Loucy (cell line): ENCODE measurements at regions not wholly inside any gene's neighbourhood (a gene's known extent, or its start where the extent isn't known, plus 50 kb on each side); places are given as distances from the start of the nearest gene placed in this dataset.

Source experiments
- H2AFZ ChIP-seq: fragments of 200-600 bp; sonication (generic); 2 replicates; pipeline ENCODE4 v1.6.0; 2016; ENCODE audit warnings: antibody characterized with exemption, mild to moderate bottlenecking, low read length, moderate library complexity
- H3F3A ChIP-seq: fragments of 200-600 bp; 2 replicates; pipeline ENCODE4 v1.6.0; 2016; ENCODE audit warnings: antibody characterized with exemption, low read depth, mild to moderate bottlenecking
- H3K27me3 ChIP-seq: fragments of 200-600 bp; sonication (generic); 2 replicates; pipeline ENCODE4 v1.6.1; 2014; ENCODE audit warnings: low read length, mild to moderate bottlenecking; ENCODE audit not compliant: insufficient read depth, poor library complexity, severe bottlenecking
- H3K36me3 ChIP-seq: fragments of 200-600 bp; sonication (generic); 2 replicates; pipeline ENCODE4 v1.6.1; 2016; ENCODE audit warnings: low read length; ENCODE audit not compliant: insufficient read depth
- H3K4me1 ChIP-seq: fragments of 200-600 bp; sonication (generic); 2 replicates; pipeline ENCODE4 v1.5.1; 2014; ENCODE audit warnings: low read length, mild to moderate bottlenecking; ENCODE audit not compliant: insufficient read depth, poor library complexity, severe bottlenecking
- H3K4me2 ChIP-seq: fragments of 200-600 bp; sonication (generic); 2 replicates; pipeline ENCODE4 v1.6.0; 2014; ENCODE audit warnings: antibody characterized with exemption, low read length, low read depth, mild to moderate bottlenecking; ENCODE audit not compliant: poor library complexity, severe bottlenecking
- H3K4me3 ChIP-seq: fragments of 200-600 bp; sonication (generic); 2 replicates; pipeline ENCODE4 v1.5.1; 2014; ENCODE audit warnings: low read length, mild to moderate bottlenecking, mixed read lengths; ENCODE audit not compliant: poor library complexity, severe bottlenecking
- H3K79me2 ChIP-seq: fragments of 200-600 bp; sonication (generic); 2 replicates; pipeline ENCODE4 v1.6.1; 2014; ENCODE audit warnings: low read length; ENCODE audit not compliant: insufficient read depth
- H3K9ac ChIP-seq: fragments of 200-600 bp; sonication (generic); 2 replicates; pipeline ENCODE4 v1.6.0; 2014; ENCODE audit warnings: mild to moderate bottlenecking, low read depth, low read length, moderate library complexity; ENCODE audit not compliant: poor library complexity, severe bottlenecking
- H3K9me2 ChIP-seq: fragments of 200-600 bp; sonication (generic); replicated peaks from 2 replicates; pipeline ENCODE4 v1.6.1; 2016; ENCODE audit warnings: low read depth, low read length, mixed read lengths
- H3K9me3 ChIP-seq: fragments of 200-600 bp; sonication (generic); 2 replicates; pipeline ENCODE4 v1.6.1; 2014; ENCODE audit warnings: mild to moderate bottlenecking, antibody characterized with exemption, low read length, low read depth; ENCODE audit not compliant: insufficient read depth
- H4K20me1 ChIP-seq: fragments of 200-600 bp; sonication (generic); 2 replicates; pipeline ENCODE4 v1.6.0; 2014; ENCODE audit warnings: antibody characterized with exemption, low read length, mild to moderate bottlenecking; ENCODE audit not compliant: insufficient read depth, poor library complexity, severe bottlenecking
- CTCF ChIP-seq: fragments of 200-600 bp; sonication (generic); conservative IDR thresholded peaks from 2 replicates; pipeline ENCODE4 v1.5.1; 2014; ENCODE audit warnings: mild to moderate bottlenecking, antibody characterized with exemption, low read length
- EZH2phosphoT487 ChIP-seq: fragments of 200-600 bp; IDR thresholded peaks from 2 replicates; pipeline ENCODE4 v1.6.1; 2018; ENCODE audit warnings: antibody characterized with exemption, mild to moderate bottlenecking, moderate library complexity, borderline replicate concordance

GRCh38 chr6:88371480-88371879 lies 205.3 kb upstream of the CNR1 start:
- H4K20me1 ChIP-seq: no peaks in the 10 kb centered on the region
- no peak overlapping the region for H2AFZ ChIP-seq
- no peak overlapping the region for H3K9ac ChIP-seq
- H3K9me2 ChIP-seq: no peaks in the 10 kb centered on the region
- H3K36me3 ChIP-seq: no peaks in the 10 kb centered on the region
- no peaks in the 10 kb centered on the region for H3K9me3 ChIP-seq
- H3K4me1 ChIP-seq: no peaks in the 10 kb centered on the region
- no peak overlapping the region for H3K4me3 ChIP-seq
- H3K27me3 ChIP-seq: no peaks in the 10 kb centered on the region
- TF ChIP-seq CTCF (no peak), EZH2phosphoT487 (no peak)
- H3K4me2 ChIP-seq: no peak overlapping the region
- no peaks in the 10 kb centered on the region for H3K79me2 ChIP-seq
- H3F3A ChIP-seq: no peaks in the 10 kb centered on the region

- Histone ChIP-seq H4K20me1 (no peaks in the 10 kb centered on the region), H3F3A (no peaks in the 10 kb centered on the region), H3K36me3 (no peaks in the 10 kb centered on the region), H3K9ac (no peak overlapping the region), H3K27me3 (no peaks in the 10 kb centered on the region), H3K4me2 (no peak overlapping the region), H3K4me1 (no peaks in the 10 kb centered on the region), H2AFZ (no peak overlapping the region), H3K4me3 (no peak overlapping the region), H3K9me2 (no peaks in the 10 kb centered on the region), H3K79me2 (no peaks in the 10 kb centered on the region), H3K9me3 (no peaks in the 10 kb centered on the region)
- TF ChIP-seq EZH2phosphoT487 (no peak), CTCF (no peak)
Measured at GRCh38 chr6:88370127-88370710, 204.1 kb upstream of the CNR1 start.

GRCh38 chr6:88369262-88369661 lies 203.1 kb upstream of the CNR1 start:
- Histone ChIP-seq H3K79me2 (no peaks in the 10 kb centered on the region), H3K9me2 (no peaks in the 10 kb centered on the region), H3K4me2 (no peak overlapping the region), H3F3A (no peaks in the 10 kb centered on the region), H3K4me3 (no peak overlapping the region), H3K4me1 (no peaks in the 10 kb centered on the region), H2AFZ (no peak overlapping the region), H3K9ac (no peak overlapping the region), H3K36me3 (no peaks in the 10 kb centered on the region), H3K9me3 (no peaks in the 10 kb centered on the region), H3K27me3 (no peaks in the 10 kb centered on the region), H4K20me1 (no peaks in the 10 kb centered on the region)
- TF ChIP-seq CTCF (no peak), EZH2phosphoT487 (no peak)
